ENCODE measurements at regions not wholly inside any gene's neighbourhood (a gene's known extent, or its start where the extent isn't known, plus 50 kb on each side); places are given as distances from the start of the nearest gene placed in this dataset.

- DNase-seq = no peak
Observed at GRCh38 chr4:136203199-136203598, 1329.1 kb downstream of the PCDH18 start.

DNA sequence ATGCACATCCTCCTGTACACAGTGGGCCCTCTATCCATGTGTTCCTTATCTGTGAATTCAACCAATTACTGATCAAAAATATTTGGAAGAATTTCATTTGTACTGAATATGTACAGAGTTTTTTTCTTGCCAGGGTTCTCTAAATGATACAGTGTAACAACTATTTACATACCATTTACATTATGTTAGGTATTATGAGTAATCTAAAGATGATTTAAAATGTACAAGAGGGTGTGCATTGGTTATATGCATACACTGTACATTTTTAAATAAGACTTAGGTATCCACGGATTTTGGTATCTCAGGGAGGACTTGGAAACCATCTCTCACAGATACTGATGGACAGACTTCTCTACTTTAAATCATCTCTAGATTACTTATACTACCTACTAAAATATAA, 1333.9 kb downstream of the PCDH18 start:
- no peak for DNase-seq

DNA sequence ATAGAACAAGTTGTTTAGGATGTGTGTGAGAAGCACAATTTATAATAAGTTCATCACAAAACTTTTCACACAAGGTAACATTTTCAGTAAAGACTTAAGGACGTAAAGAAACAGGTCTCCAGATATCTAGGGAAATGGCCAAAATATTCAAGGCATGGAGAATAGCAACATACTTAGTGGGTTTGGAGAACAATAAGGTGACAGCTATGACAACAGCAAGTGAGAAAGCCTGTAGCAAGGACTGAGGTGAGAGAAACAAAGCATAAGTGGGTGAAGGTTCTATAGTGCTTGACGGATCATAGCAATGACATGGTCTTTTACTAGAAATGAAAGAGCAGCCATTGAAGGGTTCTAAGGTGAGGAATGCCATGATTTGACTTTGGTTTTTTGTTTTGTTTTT, 1337.3 kb downstream of the PCDH18 start:
- DNase-seq = no peak

GRCh38 chr4:136186650-136187049, 1345.6 kb downstream of the PCDH18 start:
- DNase-seq = no peak

- DNase-seq = no peak
Observed at GRCh38 chr4:136183513-136183912, 1348.8 kb downstream of the PCDH18 start.

GRCh38 chr4:136156947-136157346, 1375.3 kb downstream of the PCDH18 start:
- no peak for DNase-seq

- no peak for DNase-seq
Observed at GRCh38 chr4:136150046-136150445, 1382.2 kb downstream of the PCDH18 start.

DNA sequence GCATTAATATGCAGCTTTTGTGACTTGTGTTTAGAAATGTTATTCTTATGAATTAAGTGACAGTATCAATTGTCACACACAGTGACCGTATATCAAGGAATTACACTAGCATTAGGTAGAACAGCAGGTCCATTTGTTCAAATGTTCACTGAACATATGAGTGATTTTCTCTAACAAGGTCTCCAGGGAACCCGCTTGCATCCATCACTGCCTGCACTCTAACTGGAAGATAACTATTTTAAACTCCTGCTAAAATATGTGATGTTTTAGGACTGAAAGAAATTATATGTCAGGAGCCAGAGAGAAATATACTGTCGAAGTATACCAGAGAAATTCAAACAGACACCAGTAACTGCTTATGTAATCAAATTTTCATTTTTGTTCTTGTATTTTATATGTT, 1395.7 kb downstream of the PCDH18 start:
- DNase-seq = no peak

DNA sequence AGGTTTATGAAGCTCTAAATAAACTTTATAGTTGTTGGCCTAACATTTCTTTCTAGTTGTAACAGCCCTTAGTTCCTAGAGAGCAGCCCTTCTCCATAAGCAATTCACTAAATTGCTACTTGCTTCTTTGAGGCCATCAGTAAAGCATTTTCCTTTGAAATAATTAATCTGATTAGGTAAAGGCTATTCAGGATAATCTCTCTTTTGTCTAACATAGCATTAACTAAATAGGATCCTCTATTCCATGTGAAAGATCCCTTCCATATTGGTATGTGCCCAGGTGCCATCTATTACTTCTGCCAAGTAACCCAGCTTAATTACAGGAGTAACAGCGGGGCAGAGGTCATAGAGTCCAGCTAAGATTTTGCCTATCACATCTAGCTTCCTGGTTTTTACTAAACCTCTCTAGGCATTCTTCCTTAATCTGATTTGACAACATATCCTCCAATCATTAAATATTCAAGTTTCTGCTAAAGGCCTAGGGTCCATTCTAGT, 1408.0 kb downstream of the PCDH18 start:
- no peak for DNase-seq

GRCh38 chr4:136121426-136121825, 1410.9 kb downstream of the PCDH18 start:
- no peak for DNase-seq

DNA sequence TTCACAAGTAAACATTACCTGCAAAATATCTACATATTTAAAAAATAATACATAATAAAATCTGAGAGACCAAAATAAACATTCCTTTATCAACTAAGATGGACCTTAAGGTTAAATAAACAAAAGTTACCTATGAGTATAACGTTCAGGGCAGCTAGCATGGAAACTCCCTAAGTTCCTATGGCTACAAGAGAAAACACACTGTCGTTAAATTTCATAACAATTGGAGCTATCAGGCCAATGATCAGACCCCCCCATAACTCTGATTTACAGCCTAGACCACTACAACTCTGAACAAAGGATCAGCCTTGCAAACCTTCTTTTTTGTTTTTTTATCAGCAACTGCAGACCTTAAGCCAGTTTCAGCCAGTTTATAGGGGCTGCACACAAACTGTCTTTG, 1418.4 kb downstream of the PCDH18 start:
- DNase-seq = no peak

DNA sequence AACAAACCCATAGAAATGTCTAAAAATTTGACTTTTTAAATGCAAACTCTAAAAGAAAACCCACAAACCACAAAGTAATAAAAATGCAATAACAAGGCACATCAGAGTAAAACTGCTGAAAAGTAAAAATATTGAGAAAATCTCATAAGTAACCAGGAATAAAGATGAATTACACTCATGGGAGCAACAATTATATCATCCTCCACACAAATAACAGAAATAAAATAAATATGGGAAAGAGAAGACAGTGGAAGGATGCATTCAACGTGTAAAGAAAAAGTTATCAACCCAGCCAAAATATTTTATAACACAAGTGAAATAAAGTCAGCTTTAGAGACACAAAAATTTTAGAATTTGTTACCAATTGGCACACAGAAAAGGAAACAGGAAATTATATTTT, 1420.2 kb downstream of the PCDH18 start:
- peak; percentile 10 for DNase-seq

- no peak for DNase-seq
Observed at GRCh38 chr4:136106753-136107152, 1425.5 kb downstream of the PCDH18 start.

GRCh38 chr4:136103616-136104015, 1428.7 kb downstream of the PCDH18 start:
- no peak for DNase-seq

GRCh38 chr4:136097676-136098075, 1434.6 kb downstream of the PCDH18 start:
- DNase-seq = no peak

GRCh38 chr4:136088211-136088867, 1444.0 kb downstream of the PCDH18 start:
- DNase-seq = no peak

- DNase-seq = no peak
Observed at GRCh38 chr4:136078976-136079375, 1453.3 kb downstream of the PCDH18 start.

GRCh38 chr4:136056748-136057147, 1475.5 kb downstream of the PCDH18 start:
- no peak for DNase-seq

DNA sequence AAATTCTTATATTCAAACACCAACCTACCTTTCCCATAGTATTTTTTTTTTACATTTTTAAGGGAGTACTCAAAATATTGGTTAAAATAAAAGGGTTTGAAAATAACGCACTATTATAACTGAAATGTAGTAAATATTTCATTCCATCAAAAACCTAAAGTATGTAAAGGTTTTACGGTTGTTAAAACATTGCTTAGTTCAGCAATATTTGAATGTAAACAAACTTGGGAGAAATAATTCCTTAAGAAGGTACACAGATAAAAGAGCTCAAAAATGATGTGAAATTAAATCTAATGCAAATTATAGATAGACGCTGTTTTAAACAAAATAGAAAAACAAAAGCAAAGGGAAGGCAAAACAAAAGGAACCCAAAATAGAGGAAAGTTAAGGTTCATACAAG, 1476.9 kb downstream of the PCDH18 start:
- no peak for DNase-seq

DNA sequence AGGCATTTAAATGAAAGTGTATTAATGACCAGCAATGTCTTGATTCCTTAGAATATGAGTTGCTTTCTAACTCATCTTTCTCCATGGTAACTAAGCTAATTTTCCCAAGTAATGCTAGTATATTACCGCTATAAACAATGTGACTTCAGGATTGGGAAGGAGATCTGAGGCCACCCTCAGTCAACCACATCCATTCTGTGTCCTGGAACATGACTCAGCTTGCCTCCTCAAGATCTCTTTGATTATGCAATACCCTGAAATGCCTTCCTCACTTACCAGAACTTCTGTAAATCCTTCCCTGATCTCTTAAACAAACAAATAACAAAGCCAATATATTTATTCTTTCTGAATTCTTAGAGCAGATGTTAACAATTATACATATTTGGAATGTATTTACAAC, 1495.5 kb downstream of the PCDH18 start:
- DNase-seq = no peak

DNA sequence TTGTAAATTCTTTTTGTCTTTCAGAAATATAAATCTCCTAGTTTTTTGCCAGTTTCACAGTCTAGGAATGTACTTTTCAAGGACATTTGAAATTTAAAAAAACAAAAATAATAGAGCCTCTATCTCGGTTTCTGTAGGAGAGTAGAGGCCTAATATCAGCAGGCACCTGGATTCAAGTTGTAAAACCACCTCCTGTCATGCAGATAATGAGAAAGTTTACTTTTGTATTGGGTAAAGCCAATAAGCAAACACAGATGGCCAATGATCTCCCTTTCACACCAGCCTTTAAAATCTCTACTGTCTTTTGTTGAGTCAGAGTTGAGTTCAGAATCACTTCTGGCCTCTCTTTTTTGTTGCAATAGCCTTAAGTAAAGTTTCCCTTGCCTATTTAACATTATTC, 1499.9 kb downstream of the PCDH18 start:
- DNase-seq = no peak

GRCh38 chr4:136025540-136025939, 1506.8 kb downstream of the PCDH18 start:
- no peak for DNase-seq

DNA sequence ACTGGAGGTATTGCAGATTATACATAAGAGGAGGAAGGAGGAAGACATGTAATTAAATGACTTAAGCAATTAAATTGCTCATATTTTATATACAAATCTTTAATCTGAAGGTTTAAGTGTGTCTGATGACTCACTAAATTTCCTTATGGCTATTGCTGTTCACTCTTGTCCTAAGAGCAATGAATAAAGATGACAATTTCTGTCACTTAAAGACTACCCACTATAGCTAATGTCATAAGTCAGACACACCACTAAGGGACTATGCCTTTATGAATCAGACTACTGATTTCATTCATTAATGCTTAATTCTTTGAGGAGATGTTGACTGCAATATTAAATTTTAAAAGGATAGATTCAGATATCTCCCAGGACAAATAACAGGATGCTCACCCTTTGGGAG, 1514.7 kb downstream of the PCDH18 start:
- DNase-seq = no peak

GRCh38 chr4:136012220-136012619, 1520.1 kb downstream of the PCDH18 start:
- no peak for DNase-seq

GRCh38 chr4:136009258-136009832, 1522.9 kb downstream of the PCDH18 start:
- no peak for DNase-seq
